HuH-7.5 (cell line): ENCODE measurements at regions not wholly inside any gene's neighbourhood (a gene's known extent, or its start where the extent isn't known, plus 50 kb on each side); places are given as distances from the start of the nearest gene placed in this dataset.

Experiments used
- DNase-seq: peaks from one replicate; pipeline ENCODE4 v3.0.0; 2011; ENCODE audit warnings: low spot score

- DNase-seq, result no peak
These were observed 369.1 kb downstream of the MAFB start for GRCh38 chr20:40319741-40320516.

GRCh38 chr20:40319056-40319455 is 370.0 kb downstream of the MAFB start:
- no peak for DNase-seq

- DNase-seq, result no peak
These were observed 371.8 kb downstream of the MAFB start for GRCh38 chr20:40317156-40317790.

GRCh38 chr20:40314278-40314677 is 374.8 kb downstream of the MAFB start:
- DNase-seq, result no peak

GRCh38 chr20:40313730-40314129 is 375.3 kb downstream of the MAFB start:
- no peak for DNase-seq

- DNase-seq, result no peak
These were observed 379.3 kb downstream of the MAFB start for GRCh38 chr20:40309731-40310130.

- DNase-seq, result no peak
These were observed 381.0 kb downstream of the MAFB start for GRCh38 chr20:40307997-40308396.

- no peak for DNase-seq
These were observed 381.8 kb downstream of the MAFB start for GRCh38 chr20:40307268-40307667.

- no peak for DNase-seq
These were observed 383.7 kb downstream of the MAFB start for GRCh38 chr20:40305303-40305702.

- DNase-seq, result no peak
These were observed 384.9 kb downstream of the MAFB start for GRCh38 chr20:40304119-40304613.

GRCh38 chr20:40294747-40295146 is 394.3 kb downstream of the MAFB start:
- no peak for DNase-seq

- DNase-seq, result no peak
These were observed 394.9 kb downstream of the MAFB start for GRCh38 chr20:40294175-40294574.

- no peak for DNase-seq
These were observed 395.3 kb downstream of the MAFB start for GRCh38 chr20:40293740-40294139.

- DNase-seq, result no peak
These were observed 397.4 kb downstream of the MAFB start for GRCh38 chr20:40291493-40292135.

GRCh38 chr20:40287683-40288082 is 401.4 kb downstream of the MAFB start:
- no peak for DNase-seq

- no peak for DNase-seq
These were observed 402.0 kb downstream of the MAFB start for GRCh38 chr20:40286975-40287531.

- DNase-seq, result no peak
These were observed 404.4 kb downstream of the MAFB start for GRCh38 chr20:40284611-40285010.

- DNase-seq, result no peak
These were observed 405.3 kb downstream of the MAFB start for GRCh38 chr20:40283689-40284088.

GRCh38 chr20:40282941-40283340 is 406.1 kb downstream of the MAFB start:
- no peak for DNase-seq

GRCh38 chr20:40282541-40282940 is 406.5 kb downstream of the MAFB start:
- no peak for DNase-seq

- no peak for DNase-seq
These were observed 408.4 kb downstream of the MAFB start for GRCh38 chr20:40280616-40281015.

- DNase-seq, result no peak
These were observed 409.6 kb downstream of the MAFB start for GRCh38 chr20:40279390-40279789.

- no peak for DNase-seq
These were observed 410.4 kb downstream of the MAFB start for GRCh38 chr20:40278673-40279072.
